HS-5 (cell line): ENCODE measurements at regions not wholly inside any gene's neighbourhood (a gene's known extent, or its start where the extent isn't known, plus 50 kb on each side); places are given as distances from the start of the nearest gene placed in this dataset.
A peak's percentile ranks its signal among the peaks of the same experiment; 100 is the strongest.
"Not testable (repeated sequence)": the region's sequence is repeated elsewhere in the genome, so short reads cannot be mapped to it uniquely, and the experiment has no call there.

ENCODE experiments used
- DNase-seq: peaks from one replicate; pipeline ENCODE4 v3.0.0-alpha.2; 2012; ENCODE audit warnings: low read depth

DNA sequence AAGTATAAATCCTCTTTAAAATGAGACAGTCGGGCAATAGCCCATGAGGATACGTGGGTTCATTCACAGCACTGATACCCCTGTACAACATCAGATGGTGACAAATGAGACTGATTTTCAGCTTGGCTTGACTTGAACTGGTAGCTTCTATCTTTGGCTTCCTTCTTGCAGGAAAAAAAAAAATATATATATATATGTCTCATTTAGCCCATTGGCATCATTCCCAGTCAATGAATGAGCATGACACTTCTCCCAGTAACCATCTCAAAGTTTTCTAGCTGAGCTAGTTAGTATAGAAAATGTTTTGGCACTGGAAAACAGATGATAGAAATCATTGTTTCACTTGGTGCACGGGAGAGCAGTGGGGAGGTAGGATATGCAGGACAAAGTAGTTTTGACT lies 222.5 kb upstream of the TAS2R1 start:
- peak; percentile 42 for DNase-seq

- peak; percentile 94 for DNase-seq
Measured at GRCh38 chr5:9851458-9851857, 221.3 kb upstream of the TAS2R1 start.

DNA sequence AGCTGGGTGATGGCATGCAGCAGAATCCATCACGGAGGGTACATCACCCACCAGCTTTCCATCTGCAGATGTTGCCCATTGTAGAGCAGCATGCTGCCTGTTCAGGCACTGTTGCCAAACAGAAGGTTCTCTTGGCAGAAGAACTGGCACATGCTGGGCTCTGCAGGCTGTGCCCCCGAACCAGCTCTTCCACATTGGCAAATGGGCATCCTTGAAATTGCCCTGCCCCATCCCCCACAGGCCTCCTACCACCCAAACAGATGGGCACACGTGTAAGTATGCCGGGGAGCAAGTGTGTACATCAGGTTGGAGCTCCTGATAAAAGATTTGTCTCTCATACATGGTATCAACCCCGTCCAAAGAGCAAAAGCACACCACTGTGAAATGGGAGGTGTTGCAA lies 220.3 kb upstream of the TAS2R1 start:
- no peak for DNase-seq

DNA sequence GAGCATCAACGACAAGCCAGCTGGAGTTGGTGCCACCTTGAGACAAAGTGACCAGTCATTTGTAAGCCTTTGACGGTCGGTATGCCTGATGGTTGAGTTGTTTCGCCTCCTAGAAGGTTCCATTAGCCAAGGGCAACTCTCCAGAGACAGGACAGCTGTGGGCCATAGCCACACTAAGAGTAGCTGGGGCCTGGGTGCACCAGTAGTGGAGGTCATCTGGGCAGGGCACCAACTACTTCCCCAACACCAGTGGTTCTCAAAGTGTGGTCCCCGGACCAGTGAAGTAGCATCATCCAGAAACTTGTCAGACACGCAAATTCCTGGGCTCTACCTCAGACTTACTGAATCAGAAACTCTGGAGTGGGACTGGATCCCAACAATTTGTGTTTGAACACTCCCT lies 217.5 kb upstream of the TAS2R1 start:
- DNase-seq, result no peak

- DNase-seq, result no peak
Measured at GRCh38 chr5:9845185-9845584, 215.0 kb upstream of the TAS2R1 start.

DNA sequence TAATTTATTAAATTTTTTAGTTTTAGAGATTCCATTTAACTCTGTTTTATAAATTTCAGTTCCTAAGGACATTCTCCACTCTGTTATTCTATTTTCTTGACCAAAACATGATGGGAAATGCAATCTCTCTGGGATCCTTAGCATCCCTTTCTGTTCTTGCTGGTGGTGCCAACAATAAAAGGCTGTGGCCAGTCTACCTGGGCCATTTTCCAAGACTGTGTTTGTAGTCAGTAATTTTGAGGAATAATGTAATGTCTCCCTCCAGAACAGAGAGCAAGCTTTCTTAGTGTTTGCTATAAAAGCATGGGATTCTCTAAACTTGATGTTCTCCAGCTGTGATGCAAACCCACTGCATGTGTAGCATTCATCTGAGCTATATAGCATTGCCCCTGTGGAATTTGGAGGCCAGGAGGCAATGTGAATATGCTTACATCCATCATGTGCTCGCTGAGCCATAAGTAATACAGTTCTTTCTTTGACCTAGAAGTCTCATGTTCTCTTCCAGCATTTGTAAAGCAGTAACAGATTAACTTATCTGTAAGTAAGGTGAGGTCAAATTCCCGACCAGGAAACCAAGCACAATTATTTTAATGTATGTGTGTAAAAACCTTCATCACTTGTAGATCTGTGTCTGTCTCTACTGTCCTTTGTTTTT lies 211.5 kb upstream of the TAS2R1 start:
- no peak for DNase-seq

DNA sequence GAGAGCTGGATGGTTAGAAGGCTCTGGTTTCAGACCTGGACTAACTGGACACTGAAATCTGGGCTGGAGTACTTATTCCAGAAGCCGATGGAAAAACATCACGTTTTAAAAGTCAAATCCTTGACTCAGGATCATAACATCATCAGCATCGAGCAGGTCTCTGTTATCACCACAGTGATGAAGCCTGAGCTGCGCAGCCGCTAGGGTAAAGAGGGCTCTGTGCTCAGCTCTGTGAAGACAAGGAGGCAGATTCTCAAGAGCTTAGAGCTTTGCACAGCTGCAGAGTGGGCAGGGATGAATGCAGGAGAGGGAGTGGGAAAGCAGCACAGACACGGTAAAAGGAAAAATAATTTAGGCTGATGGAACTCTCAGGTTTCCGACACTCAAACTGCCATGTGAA lies 208.8 kb upstream of the TAS2R1 start:
- no peak for DNase-seq

GRCh38 chr5:9834871-9835770 lies 205.0 kb upstream of the TAS2R1 start:
- no peak for DNase-seq

- no peak for DNase-seq
Measured at GRCh38 chr5:9833871-9834270, 203.7 kb upstream of the TAS2R1 start.

DNA sequence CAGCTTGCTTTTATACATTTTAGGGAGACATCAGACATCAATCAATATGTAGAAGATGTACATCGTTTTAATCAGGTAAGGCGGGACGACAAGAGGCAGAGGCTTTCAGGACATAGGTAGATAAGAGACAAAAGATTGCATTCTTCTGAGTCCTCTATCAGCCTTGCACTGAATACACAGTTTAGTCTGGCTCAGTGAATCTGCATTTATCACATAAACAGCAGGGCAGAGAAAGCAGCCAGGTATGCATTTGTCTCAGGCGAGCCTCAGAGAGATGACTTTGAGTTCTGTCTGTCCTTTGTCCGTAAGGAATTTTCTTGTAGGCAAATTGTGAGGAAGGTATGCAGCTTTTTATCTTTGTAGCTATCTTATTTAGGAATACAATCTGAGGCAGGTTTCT lies 202.8 kb upstream of the TAS2R1 start:
- DNase-seq, result no peak

DNA sequence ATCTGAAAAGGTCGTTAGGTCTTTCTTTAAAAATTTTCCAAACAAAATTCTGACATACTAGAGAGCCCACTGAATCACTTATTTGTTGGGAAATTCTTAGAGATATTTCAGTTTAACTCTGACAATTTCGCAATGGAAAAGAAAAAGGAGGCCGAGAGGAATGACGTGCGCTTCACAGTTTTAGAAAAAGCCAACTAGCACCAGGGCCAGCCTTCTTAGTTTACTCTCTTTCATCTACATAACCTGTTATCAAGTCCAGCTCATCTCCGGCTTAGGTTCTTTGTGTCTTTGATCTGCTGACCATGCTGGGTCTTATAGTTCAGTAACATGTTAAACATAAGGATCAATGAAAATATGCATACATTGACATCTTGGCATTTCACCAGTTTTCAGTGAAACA lies 201.7 kb upstream of the TAS2R1 start:
- no peak for DNase-seq

DNA sequence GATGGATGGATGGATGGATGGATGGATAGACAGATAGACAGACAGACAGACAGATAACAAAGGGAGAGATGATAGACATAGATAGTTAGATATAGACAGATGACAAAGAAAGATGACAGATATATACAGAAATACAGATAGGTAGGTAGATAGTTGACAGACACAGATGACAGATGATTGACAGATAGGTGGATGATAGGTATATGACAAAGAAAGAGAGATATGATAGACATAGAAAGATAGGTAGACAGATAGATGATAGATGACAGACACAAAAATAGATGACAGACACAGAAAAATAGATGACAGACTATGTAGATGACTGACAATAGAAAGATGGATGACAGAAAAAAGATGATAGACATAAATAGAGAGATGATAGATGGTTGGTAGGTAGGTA lies 200.0 kb upstream of the TAS2R1 start:
- no peak for DNase-seq

GRCh38 chr5:9829621-9830020 lies 199.5 kb upstream of the TAS2R1 start:
- DNase-seq, result no peak

DNA sequence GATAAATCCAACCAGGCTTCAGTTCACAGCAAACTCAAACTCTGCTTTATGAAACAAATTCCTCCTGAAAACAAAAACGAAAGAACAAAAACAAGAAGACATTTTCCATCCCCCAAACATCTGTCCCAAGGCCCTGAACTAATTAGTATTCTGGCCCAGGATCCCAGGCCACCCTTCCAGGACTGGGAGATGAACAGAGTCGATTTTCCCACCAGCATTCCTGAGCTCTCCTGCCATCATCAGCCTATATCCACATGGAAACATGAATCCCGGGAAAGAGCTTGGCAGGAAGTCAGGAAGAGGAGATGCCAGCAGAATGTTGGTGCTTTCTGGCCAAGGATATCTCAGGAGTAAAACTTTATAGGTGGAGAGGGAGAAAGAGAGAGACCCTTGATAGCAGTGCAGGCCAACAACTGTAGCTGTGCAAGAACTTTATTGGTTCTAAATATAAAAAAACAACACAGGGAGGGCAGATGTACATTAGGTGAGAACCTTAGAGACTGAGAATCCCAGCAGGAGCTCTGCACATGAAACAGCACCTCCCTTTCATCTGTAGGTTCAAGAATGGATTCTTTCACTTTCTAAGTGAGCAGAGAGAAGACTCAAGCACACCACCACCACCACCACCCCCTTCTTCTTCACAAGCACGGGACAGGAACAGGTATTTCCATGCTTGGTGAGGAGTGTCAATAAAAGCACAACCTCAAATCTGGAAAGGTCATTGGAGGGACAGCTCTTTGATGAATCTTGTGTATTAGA lies 190.7 kb upstream of the TAS2R1 start:
- no peak for DNase-seq

DNA sequence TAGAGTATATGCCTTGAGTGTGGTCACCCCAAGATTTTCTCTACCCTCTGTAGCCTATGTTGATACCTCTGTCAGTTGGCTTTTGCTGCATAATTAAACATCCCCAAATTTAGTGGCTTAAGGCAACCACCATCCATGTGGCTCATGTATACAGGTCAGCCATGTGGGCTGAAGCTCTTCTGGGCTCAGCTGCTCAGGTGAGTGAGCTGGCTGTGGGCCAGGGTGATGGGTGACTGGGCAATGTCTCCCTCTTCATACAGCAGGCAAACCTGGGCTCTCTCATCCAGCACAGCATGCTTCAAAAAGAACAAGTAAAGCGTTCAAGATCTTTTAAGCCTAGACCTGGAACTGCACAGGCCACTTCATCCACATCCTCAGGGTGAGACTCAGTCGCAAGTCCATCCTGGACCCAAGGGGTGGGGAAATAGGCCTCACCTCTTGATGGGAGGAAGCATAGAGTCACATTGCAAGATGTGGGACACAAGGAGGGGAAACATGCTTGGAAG lies 188.2 kb upstream of the TAS2R1 start:
- DNase-seq, result no peak

GRCh38 chr5:9817819-9818218 lies 187.7 kb upstream of the TAS2R1 start:
- DNase-seq, result no peak

DNA sequence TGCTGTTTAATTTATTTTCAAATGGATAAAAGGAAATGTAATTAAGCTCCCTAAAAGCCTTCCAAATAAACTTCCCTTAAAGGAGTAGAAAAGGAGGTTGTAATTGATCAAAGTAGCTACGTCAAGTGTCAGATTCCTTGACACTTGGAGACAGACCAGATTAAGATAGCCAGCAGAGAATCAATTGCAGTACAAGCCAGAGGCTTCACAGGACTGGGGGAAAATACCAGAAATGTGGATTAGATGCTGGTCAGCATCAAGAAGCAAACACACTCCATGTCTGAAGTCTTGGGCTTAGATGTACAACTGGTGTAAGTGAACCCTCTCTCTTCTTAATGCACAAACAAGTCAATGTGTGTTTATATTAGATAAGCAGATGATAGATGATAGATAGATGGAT lies 184.9 kb upstream of the TAS2R1 start:
- no peak for DNase-seq

DNA sequence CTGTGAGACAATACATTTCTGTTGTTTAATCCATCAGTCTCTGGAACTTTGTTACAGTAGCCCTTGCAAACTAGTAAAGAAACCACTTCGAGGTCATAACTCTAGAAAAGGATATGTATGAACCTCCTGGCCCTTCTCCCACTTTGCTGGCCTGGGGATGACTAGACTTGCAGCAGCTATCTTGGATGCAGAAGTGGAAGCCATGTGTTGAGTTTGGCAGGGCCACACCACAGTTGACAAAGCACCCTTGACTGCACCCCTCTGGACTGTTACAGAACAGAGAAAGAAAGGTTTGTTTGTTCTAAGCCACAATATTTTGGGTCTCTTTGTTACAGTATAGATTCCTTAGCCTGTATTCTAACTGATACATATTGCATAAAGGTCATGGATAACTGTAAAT lies 183.2 kb upstream of the TAS2R1 start:
- no peak for DNase-seq

DNA sequence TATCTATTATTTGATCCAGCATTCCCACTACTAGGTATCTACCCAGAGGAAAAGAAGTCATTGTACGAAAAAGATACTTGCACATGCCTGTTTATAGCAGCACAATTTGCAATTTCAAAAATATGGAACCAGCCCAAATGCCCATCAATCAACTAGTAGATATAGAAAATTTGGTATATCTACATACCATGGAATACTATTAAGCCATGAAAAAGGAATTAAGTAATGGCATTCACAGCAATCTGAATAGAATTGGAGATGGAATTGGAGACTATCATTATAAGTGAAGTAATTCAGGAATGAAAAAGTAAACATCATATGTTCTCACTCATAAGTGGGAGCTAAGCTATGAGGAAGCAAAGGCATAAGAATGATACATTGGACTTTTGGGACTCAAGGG lies 177.2 kb upstream of the TAS2R1 start:
- not testable (repeated sequence) for DNase-seq

DNA sequence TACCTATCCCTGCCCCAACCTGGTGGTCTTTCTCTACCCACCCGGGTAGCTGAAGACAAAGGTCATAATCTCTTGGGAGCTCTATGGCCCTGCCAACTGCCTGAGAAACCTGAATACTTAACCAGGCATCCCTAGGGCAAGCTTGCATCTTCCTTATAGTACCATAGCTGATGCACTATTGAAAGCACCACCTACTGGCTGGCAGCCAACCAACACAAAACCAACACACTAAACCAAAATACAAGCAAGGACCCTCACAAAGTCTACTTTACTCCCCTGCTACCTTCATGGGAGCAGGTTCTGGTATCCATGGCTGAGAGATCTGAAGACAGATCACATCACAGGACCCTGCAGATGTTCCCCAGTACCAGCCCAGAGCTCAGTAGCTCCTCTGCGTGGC lies 171.8 kb upstream of the TAS2R1 start:
- no peak for DNase-seq

- DNase-seq, result no peak
Measured at GRCh38 chr5:9799606-9800005, 169.5 kb upstream of the TAS2R1 start.

DNA sequence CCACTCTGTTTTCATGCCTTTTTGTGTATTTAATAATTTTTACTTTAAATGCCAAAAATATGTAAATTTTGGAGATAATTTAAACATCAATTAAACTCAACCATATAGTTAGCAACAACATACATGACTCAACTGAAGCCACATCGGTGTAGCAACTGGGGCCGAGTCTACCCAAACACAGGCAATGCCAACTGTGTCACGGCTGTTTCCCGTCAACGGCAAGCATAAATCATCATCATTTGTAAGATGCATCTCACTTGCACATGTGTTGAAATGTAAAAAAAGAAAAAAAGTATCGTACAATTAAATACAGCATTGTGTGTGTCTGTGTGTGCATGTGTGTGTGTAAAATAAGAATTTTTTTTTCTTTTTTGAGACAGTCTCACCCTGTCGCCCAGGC lies 160.1 kb upstream of the TAS2R1 start:
- DNase-seq, result no peak

- DNase-seq, result no peak
Measured at GRCh38 chr5:9789777-9790176, 159.6 kb upstream of the TAS2R1 start.
